ENCODE measurements at regions not wholly inside any gene's neighbourhood (a gene's known extent, or its start where the extent isn't known, plus 50 kb on each side); places are given as distances from the start of the nearest gene placed in this dataset.

GRCh38 chr2:220433131-220433530 is 805.7 kb downstream of the SLC4A3 start:
- TF ChIP-seq CTCF (IDR thresholded peaks at IDR 0.05) (no peak), POLR2A (IDR thresholded peaks at IDR 0.05) (no peak)

All from body of pancreas (tissue), 4 donors.